Renal cortex interstitium (tissue), 11 donors: ENCODE measurements at regions not wholly inside any gene's neighbourhood (a gene's known extent, or its start where the extent isn't known, plus 50 kb on each side); places are given as distances from the start of the nearest gene placed in this dataset.

ENCODE experiments used
- DNase-seq, 11 donors: peaks; one replicate each; pipeline ENCODE4 v3.0.0-alpha.2; 2013; ENCODE audit warnings: low read depth in 9 of 11, low spot score in 4 of 11; ENCODE audit errors: extremely low read depth in 1 of 11

DNA sequence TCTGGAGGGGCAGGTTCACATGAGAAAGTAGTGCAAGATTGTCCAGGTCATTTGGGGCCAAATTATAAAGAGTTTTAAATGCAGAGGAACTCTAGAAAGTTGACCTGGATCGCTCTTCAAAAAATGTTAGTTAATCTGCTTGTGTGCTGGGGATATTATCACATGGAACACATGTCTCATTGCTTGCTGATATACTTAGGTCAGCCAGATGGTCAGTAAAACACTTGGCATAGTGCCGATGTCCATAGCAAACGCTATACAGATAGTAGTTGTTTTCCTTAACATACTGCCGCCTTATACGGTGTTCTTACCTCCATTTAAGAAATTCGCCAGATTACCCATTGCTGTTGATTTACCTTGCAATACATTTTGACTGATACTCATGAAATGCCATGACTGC lies 103.4 kb upstream of the CWC22 start:
- no peak for DNase-seq

GRCh38 chr2:180101846-180102245 lies 94.7 kb upstream of the CWC22 start:
- DNase-seq: no peak

- no peak for DNase-seq
Observed at GRCh38 chr2:180099308-180099707, 92.2 kb upstream of the CWC22 start.

DNA sequence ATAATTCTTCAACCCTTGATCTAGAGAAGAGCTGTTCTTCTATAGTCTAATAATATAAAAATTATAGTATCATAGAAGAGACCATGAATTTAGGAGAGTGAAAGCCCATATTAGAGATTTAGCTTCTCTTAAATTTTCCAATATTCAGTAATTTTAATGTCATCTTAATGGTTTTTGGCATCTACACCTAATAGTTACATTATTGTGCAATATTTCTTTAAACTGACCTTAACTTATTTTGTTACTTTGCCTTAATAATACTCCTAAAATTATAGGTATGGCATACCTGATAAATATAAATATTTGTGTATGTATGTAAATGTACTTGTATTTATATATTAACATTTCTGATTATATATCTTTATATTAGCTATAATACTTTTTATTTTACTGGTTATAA lies 78.0 kb upstream of the CWC22 start:
- DNase-seq: no peak

- DNase-seq: no peak
Observed at GRCh38 chr2:180077295-180077906, 70.3 kb upstream of the CWC22 start.

DNA sequence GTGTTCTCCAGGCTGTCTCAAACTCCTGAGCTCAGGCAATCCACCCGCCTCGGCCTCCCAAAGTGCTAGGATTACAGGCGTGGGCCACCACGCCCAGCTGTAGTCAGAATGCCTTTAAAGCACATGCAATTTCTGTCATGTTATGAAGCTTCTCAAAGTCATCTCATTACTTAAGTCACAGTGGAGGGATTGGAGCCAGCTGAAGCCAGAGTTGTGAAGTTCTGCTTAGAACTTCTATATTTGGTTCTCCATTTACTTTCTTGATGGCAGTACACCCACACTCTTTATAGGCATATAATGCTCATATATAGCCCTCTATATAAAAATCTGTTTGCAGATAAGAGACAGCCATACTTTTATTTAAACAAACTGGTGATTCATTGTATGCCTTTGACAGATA lies 68.8 kb upstream of the CWC22 start:
- DNase-seq: no peak

DNA sequence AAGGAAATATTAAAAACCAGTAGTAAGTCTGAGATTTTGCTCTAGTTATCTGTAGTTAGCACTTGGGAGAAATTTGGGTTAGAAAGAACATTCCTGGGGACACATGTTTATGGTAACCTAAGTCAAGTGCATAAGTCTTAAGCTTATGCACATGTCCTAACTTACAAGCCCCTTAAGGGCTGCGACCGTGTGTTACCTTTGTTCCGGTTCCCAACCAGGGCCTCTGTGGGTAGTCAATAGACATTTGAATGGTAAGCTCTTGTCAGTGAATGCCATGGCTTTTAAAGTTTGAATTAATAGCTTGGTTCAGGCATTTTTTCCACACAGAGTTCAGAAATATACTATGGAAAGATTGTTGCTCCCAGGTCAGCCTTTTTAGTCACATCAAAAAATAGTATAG lies 64.7 kb upstream of the CWC22 start:
- DNase-seq: no peak

DNA sequence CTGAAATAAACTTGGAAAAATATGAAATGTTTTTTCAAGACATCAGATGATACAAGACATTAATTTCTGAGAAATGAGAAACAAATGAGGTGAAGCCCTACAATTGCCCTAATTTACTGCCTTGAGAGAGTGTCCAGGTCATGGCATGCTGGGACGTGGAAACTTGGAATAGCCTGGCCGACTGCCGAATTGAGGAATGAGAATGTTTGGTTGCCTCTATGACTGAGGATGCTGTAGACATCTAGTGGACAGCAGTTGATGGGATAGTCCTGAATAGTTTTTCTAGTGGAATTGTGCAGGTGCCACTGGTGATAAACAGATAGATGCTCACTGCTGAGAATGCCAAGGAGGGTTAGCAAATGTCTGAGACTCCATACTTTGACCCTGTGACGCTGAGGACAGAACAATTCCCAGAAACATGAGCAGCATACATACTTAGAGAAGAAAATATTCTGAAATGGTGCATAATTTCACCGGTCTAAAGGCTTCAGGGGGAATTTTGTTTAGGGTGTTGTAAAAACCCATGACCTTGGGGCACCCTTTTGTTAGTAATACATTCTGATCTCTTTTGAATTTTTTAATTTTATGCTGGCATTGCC lies 56.5 kb upstream of the CWC22 start:
- DNase-seq: no peak

DNA sequence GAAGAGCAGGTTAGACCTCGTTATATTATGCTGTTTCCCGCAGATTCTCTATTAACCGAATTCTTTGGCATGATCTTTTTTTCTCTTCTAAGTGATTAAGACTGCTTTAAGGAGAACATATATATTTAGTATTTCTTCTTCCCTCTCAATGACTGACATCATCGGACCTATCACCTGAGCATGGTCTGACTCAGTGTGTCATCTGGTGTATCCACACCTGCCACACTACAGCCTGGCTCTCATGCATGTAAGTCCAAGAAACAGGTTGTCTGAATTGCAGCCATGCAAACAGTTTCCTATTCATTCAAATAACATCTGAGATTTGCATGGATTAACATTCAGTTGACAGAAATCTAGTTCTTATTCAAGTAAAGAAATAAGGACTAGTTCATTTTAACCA lies 55.1 kb upstream of the CWC22 start:
- DNase-seq: no peak

DNA sequence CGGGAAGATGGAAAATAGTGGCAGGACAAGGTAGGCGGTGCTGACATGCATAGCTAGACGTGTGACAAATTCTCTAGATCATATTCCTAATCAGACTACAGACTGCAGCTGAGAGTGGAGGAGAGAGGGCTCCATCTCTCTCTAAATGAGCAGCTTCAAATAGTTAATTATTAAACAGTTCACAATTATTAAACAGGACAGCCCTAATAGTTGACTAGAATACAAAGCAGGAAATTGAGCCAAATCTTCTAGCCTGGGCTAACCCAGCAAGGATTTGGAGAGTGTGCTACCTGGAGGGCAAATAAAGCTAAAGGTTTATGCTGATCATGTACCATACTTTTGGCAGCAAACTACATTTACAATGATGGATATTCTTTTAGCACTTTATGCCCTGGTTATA lies 54.4 kb upstream of the CWC22 start:
- no peak for DNase-seq

DNA sequence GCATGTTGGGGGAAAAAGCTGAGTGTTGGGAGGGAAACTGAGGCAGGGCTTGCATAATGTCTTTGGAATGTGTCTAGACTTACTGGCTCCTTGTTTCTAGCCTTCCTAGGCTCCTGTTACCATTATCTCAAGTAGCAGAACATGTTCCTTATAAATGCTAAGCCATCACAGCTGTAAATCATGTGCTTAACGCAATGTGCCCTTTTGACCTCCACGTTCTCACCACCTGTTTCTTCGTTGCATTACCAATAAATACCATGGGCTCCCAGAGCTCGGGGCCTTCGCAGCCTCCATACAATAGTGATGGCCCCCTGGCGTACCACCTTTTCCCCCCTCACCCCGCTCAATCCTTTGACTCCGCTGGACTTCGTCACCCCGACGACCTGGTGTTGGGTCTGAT lies 54.0 kb upstream of the CWC22 start:
- DNase-seq: no peak

DNA sequence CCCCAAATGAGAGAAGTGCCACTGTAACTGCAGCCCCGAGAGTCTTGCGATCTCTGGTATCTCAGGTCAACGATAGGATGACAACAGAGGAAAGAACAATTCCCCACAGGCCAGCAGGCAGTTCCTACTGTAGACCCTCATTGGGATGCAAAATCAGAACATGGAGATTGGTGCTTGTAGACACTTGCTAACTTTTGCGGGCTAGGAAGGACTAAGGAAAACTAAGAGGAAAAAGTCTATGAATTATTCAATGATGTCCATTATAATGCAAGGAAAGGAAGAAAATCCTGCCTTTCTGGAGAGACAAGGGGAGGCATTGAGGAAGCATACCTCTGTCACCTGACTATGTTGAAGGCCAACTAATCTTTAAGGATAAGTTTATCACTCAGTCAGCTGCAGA lies 51.9 kb upstream of the CWC22 start:
- DNase-seq: no peak

DNA sequence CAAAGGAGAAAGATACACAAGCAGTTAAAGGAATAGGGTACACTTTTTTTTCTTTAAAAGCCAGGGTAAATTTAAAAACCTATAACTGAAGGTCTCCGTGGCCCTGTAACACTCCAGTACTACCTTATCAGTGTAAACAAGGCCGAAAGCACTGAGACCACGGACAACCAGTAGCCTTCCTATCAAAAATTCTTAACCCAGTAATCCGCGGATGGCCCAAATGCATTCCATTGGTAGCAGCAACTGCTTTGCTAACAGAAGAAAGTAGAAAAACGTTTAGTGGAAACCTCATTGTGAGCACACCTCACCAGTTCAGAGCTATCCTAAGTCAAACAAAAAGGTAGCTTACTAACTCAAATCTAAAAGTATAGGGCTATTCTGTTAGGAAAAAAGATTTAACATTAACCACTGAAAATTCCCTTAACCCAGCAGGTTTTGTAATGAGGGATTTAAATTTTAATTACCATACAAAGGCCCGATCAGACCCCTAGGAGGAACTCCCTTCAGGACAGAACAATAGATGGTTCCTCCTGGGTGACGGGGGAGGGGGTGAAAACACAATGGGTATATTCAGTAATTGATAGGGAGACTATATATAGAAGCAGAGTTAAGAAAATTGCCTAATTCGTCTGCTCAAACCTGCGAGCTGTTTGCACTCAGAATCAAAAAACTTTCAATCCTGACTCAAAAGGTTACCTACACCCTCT lies 50.8 kb upstream of the CWC22 start:
- no peak for DNase-seq
